ENCODE measurements at regions not wholly inside any gene's neighbourhood (a gene's known extent, or its start where the extent isn't known, plus 50 kb on each side); places are given as distances from the start of the nearest gene placed in this dataset.

DNA sequence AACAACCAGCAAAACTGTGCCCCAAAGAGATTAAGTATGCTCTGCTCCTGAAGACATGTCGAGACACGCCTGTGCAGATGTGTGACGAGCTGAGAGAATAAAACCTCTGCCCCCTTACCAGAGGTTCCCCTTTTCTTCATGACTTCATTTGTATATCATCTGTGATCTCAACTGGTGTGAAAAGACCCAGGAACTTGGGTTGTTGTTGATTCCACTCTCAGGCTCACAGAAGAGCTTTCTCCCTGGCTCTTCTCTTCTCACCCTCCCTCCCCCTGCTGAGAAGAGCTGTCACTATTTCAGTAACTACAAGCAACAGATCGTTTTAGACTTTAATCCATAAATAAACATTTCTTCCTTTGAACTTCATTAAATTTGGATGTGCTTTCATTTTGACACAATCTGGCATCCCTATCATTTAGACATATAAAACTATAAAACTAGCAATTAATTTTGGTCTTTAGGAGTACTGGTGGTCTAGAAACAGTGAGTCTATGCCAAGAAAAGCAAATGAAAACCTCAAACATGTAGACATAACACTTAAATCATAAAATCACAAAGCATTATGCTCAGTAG, 179.3 kb upstream of the FZD8 start:
- TF ChIP-seq EZH2 (IDR thresholded peaks at IDR 0.05; ENCODE audit: insufficient read depth, low read length): no peak
- TF ChIP-seq, protein P1, sequence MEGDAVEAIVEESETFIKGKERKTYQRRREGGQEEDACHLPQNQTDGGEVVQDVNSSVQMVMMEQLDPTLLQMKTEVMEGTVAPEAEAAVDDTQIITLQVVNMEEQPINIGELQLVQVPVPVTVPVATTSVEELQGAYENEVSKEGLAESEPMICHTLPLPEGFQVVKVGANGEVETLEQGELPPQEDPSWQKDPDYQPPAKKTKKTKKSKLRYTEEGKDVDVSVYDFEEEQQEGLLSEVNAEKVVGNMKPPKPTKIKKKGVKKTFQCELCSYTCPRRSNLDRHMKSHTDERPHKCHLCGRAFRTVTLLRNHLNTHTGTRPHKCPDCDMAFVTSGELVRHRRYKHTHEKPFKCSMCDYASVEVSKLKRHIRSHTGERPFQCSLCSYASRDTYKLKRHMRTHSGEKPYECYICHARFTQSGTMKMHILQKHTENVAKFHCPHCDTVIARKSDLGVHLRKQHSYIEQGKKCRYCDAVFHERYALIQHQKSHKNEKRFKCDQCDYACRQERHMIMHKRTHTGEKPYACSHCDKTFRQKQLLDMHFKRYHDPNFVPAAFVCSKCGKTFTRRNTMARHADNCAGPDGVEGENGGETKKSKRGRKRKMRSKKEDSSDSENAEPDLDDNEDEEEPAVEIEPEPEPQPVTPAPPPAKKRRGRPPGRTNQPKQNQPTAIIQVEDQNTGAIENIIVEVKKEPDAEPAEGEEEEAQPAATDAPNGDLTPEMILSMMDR (IDR thresholded peaks at IDR 0.05; ENCODE audit: insufficient read depth, low read depth, low read length): no peak

Data from astrocyte (in vitro differentiated cells and primary cell).